ENCODE measurements at regions not wholly inside any gene's neighbourhood (a gene's known extent, or its start where the extent isn't known, plus 50 kb on each side); places are given as distances from the start of the nearest gene placed in this dataset.

DNA sequence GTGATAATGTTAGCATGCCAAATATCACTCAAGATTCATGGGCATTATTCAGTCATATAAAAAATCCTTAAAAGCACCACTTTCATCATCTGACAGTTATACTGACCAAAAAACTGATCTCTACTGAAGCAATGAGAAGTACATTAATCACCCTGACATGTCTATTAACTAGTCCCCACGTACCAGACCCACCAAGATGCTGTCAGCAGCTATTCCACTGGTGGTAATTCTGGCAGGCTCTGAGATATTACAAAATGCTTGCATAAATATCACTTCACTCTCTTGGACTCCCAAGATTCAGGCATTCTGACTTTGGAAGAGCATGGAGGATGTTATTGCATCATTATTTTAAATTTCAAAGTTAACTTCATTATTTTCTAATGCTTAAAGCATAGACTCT is 717.0 kb downstream of the DNAH5 start:
- no peak overlapping the region for H3K18ac ChIP-seq (ENCODE audit: low read length)
- no peak overlapping the region for H2AK5ac ChIP-seq (ENCODE audit: low read length)
- H3K4me3 ChIP-seq (ENCODE audit: low read depth, low read length) = no peak overlapping the region
- H3K27me3 ChIP-seq (ENCODE audit: insufficient read depth, low read length) = no peaks in the 10 kb centered on the region
- no peak overlapping the region for H2BK12ac ChIP-seq (ENCODE audit: low read length)
- no peaks in the 10 kb centered on the region for H3K4me1 ChIP-seq (ENCODE audit: control insufficient read depth in 1 of 2, insufficient read depth in 2 of 2, low read length in 2 of 2)
- no peak overlapping the region for H3K14ac ChIP-seq (ENCODE audit: low read length)
- no peak overlapping the region for H3K4me2 ChIP-seq (ENCODE audit: low read length)
- H3K79me1 ChIP-seq (ENCODE audit: low read length) = no peaks in the 10 kb centered on the region
- DNase-seq = no peak
- no peak overlapping the region for H2BK120ac ChIP-seq (ENCODE audit: insufficient read depth, low read length, poor library complexity)
- H3K9me3 ChIP-seq (ENCODE audit: insufficient read depth, low read depth, low read length) = no peaks in the 10 kb centered on the region
- no peak overlapping the region for H4K91ac ChIP-seq (ENCODE audit: low read depth, low read length)
- H3K79me2 ChIP-seq (ENCODE audit: control insufficient read depth, insufficient read depth, low read length, poor library complexity) = no peaks in the 10 kb centered on the region
- no peak overlapping the region for H2BK5ac ChIP-seq (ENCODE audit: low read depth, low read length, poor library complexity)
- H3K23ac ChIP-seq (ENCODE audit: low read length) = no peak overlapping the region
- H3K27ac ChIP-seq (ENCODE audit: low read depth, low read length) = no peak overlapping the region
- H2AFZ ChIP-seq (ENCODE audit: insufficient read depth, low read length, poor library complexity) = no peak overlapping the region
- H3K36me3 ChIP-seq (ENCODE audit: control insufficient read depth in 1 of 2, insufficient read depth in 2 of 2, low read length in 2 of 2) = no peaks in the 10 kb centered on the region
- H3K4ac ChIP-seq (ENCODE audit: low read depth, low read length) = no peak overlapping the region
- WGBS (ENCODE audit: extremely low coverage, insufficient coverage, insufficient read length) = no CpG with 5 or more reads among the region's 1 CpG
- no peak overlapping the region for H4K8ac ChIP-seq (ENCODE audit: low read depth, low read length)
- H4K12ac ChIP-seq (ENCODE audit: low read depth, low read length) = no peak overlapping the region
- H3K9ac ChIP-seq (ENCODE audit: low read length) = no peak overlapping the region

DNA sequence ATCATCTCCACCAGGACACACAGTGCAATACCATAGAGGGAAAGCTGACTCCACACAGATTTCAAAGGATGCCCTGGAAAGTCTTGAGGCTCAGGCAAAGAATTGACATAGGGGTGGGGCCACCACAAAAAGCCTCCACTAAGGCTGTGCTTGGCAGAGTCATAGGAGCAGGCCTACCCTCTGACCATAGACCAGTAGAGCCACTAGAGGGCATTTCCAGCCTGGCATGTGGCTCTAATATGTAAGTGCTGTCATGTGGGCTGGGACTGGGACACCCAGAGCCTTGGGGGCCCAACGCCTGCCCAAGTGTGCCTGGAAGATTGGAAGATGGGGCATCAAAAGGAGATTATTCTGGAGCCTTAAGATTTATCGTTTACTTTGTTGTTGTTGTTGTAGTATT is 726.0 kb downstream of the DNAH5 start:
- H4K8ac ChIP-seq (ENCODE audit: low read depth, low read length) = no peak overlapping the region
- H2AFZ ChIP-seq (ENCODE audit: insufficient read depth, low read length, poor library complexity) = no peak overlapping the region
- H2BK12ac ChIP-seq (ENCODE audit: low read length) = no peak overlapping the region
- H3K4ac ChIP-seq (ENCODE audit: low read depth, low read length) = no peak overlapping the region
- no peaks in the 10 kb centered on the region for H3K27me3 ChIP-seq (ENCODE audit: insufficient read depth, low read length)
- no peak overlapping the region for H3K18ac ChIP-seq (ENCODE audit: low read length)
- no peak overlapping the region for H2AK5ac ChIP-seq (ENCODE audit: low read length)
- H3K36me3 ChIP-seq (ENCODE audit: control insufficient read depth in 1 of 2, insufficient read depth in 2 of 2, low read length in 2 of 2) = no peaks in the 10 kb centered on the region
- no peak overlapping the region for H2BK5ac ChIP-seq (ENCODE audit: low read depth, low read length, poor library complexity)
- no peak overlapping the region for H3K23ac ChIP-seq (ENCODE audit: low read length)
- WGBS (ENCODE audit: extremely low coverage, insufficient coverage, insufficient read length) = no CpG with 5 or more reads among the region's 2 CpGs
- no peak overlapping the region for H3K9ac ChIP-seq (ENCODE audit: low read length)
- H3K27ac ChIP-seq (ENCODE audit: low read depth, low read length) = no peak overlapping the region
- H4K91ac ChIP-seq (ENCODE audit: low read depth, low read length) = no peak overlapping the region
- no peak overlapping the region for H4K12ac ChIP-seq (ENCODE audit: low read depth, low read length)
- no peak overlapping the region for H3K14ac ChIP-seq (ENCODE audit: low read length)
- no peaks in the 10 kb centered on the region for H3K9me3 ChIP-seq (ENCODE audit: insufficient read depth, low read depth, low read length)
- H3K79me1 ChIP-seq (ENCODE audit: low read length) = no peaks in the 10 kb centered on the region
- H3K4me2 ChIP-seq (ENCODE audit: low read length) = no peak overlapping the region
- H3K79me2 ChIP-seq (ENCODE audit: control insufficient read depth, insufficient read depth, low read length, poor library complexity) = no peaks in the 10 kb centered on the region
- no peaks in the 10 kb centered on the region for H3K4me1 ChIP-seq (ENCODE audit: control insufficient read depth in 1 of 2, insufficient read depth in 2 of 2, low read length in 2 of 2)
- DNase-seq = no peak
- no peak overlapping the region for H2BK120ac ChIP-seq (ENCODE audit: insufficient read depth, low read length, poor library complexity)
- no peak overlapping the region for H3K4me3 ChIP-seq (ENCODE audit: low read depth, low read length)

DNA sequence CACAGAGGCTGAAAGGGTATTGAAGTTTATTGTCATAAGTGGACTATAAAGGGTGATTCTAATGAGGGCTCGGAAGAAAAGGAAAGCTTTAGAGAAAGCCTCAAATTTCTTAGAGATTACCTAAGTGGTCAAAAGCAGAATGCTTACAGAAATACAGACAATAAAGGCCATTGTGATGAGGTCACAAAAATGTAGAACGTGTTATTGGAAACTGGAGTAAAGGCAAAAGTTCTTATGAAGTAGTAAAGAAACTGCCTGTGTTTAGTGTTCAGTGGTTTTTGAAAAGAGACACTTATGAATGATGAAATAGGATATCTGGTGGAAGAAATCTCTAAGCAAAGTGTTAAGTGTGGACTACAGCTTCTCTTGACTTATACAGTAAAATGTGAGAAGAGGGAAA is 726.9 kb downstream of the DNAH5 start:
- no peak overlapping the region for H2AK5ac ChIP-seq (ENCODE audit: low read length)
- no peak overlapping the region for H3K23ac ChIP-seq (ENCODE audit: low read length)
- no peak overlapping the region for H3K4ac ChIP-seq (ENCODE audit: low read depth, low read length)
- DNase-seq = peak in 1 of 2 donors; percentile 2
- H3K36me3 ChIP-seq (ENCODE audit: control insufficient read depth in 1 of 2, insufficient read depth in 2 of 2, low read length in 2 of 2) = no peaks in the 10 kb centered on the region
- H2BK120ac ChIP-seq (ENCODE audit: insufficient read depth, low read length, poor library complexity) = no peak overlapping the region
- H3K9me3 ChIP-seq (ENCODE audit: insufficient read depth, low read depth, low read length) = no peaks in the 10 kb centered on the region
- H3K27ac ChIP-seq (ENCODE audit: low read depth, low read length) = no peak overlapping the region
- H3K4me1 ChIP-seq (ENCODE audit: control insufficient read depth in 1 of 2, insufficient read depth in 2 of 2, low read length in 2 of 2) = no peaks in the 10 kb centered on the region
- no peak overlapping the region for H3K4me3 ChIP-seq (ENCODE audit: low read depth, low read length)
- no peak overlapping the region for H2BK5ac ChIP-seq (ENCODE audit: low read depth, low read length, poor library complexity)
- H2BK12ac ChIP-seq (ENCODE audit: low read length) = no peak overlapping the region
- H3K27me3 ChIP-seq (ENCODE audit: insufficient read depth, low read length) = no peaks in the 10 kb centered on the region
- no peak overlapping the region for H4K8ac ChIP-seq (ENCODE audit: low read depth, low read length)
- no peaks in the 10 kb centered on the region for H3K79me2 ChIP-seq (ENCODE audit: control insufficient read depth, insufficient read depth, low read length, poor library complexity)
- no peak overlapping the region for H3K14ac ChIP-seq (ENCODE audit: low read length)
- no peak overlapping the region for H4K12ac ChIP-seq (ENCODE audit: low read depth, low read length)
- no peak overlapping the region for H4K91ac ChIP-seq (ENCODE audit: low read depth, low read length)
- no peak overlapping the region for H3K9ac ChIP-seq (ENCODE audit: low read length)
- WGBS (ENCODE audit: extremely low coverage, insufficient coverage, insufficient read length) = no CpG with 5 or more reads among the region's 2 CpGs
- H2AFZ ChIP-seq (ENCODE audit: insufficient read depth, low read length, poor library complexity) = no peak overlapping the region
- no peaks in the 10 kb centered on the region for H3K79me1 ChIP-seq (ENCODE audit: low read length)
- no peak overlapping the region for H3K18ac ChIP-seq (ENCODE audit: low read length)
- H3K4me2 ChIP-seq (ENCODE audit: low read length) = no peak overlapping the region

DNA sequence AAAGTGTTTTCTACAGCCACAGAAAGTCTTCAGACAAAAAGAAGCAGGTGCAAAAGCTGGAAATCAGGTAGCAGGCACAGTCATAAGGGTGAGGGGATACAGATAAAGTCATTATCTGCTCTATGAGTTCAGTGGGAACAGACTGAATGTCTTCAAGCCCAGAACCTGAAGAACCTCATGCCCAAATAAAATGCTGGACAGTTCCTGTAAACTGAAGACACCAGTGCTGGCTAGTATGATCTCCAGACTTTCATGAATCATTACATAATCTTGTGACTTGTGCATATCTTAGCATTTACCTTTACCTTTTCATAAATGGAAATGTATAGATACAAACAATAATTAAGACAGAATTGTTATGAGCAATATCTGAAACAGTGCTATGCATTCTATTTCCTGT is 728.7 kb downstream of the DNAH5 start:
- no peak overlapping the region for H2BK5ac ChIP-seq (ENCODE audit: low read depth, low read length, poor library complexity)
- H3K4ac ChIP-seq (ENCODE audit: low read depth, low read length) = no peak overlapping the region
- H3K79me2 ChIP-seq (ENCODE audit: control insufficient read depth, insufficient read depth, low read length, poor library complexity) = no peaks in the 10 kb centered on the region
- H3K79me1 ChIP-seq (ENCODE audit: low read length) = no peaks in the 10 kb centered on the region
- H3K4me1 ChIP-seq (ENCODE audit: control insufficient read depth in 1 of 2, insufficient read depth in 2 of 2, low read length in 2 of 2) = no peaks in the 10 kb centered on the region
- H2AK5ac ChIP-seq (ENCODE audit: low read length) = no peak overlapping the region
- no peak overlapping the region for H2AFZ ChIP-seq (ENCODE audit: insufficient read depth, low read length, poor library complexity)
- no peak overlapping the region for H3K9ac ChIP-seq (ENCODE audit: low read length)
- H3K14ac ChIP-seq (ENCODE audit: low read length) = no peak overlapping the region
- no peak overlapping the region for H4K12ac ChIP-seq (ENCODE audit: low read depth, low read length)
- no peak overlapping the region for H3K4me2 ChIP-seq (ENCODE audit: low read length)
- no peaks in the 10 kb centered on the region for H3K36me3 ChIP-seq (ENCODE audit: control insufficient read depth in 1 of 2, insufficient read depth in 2 of 2, low read length in 2 of 2)
- H3K27ac ChIP-seq (ENCODE audit: low read depth, low read length) = no peak overlapping the region
- no peak overlapping the region for H2BK120ac ChIP-seq (ENCODE audit: insufficient read depth, low read length, poor library complexity)
- DNase-seq = no peak
- H3K4me3 ChIP-seq (ENCODE audit: low read depth, low read length) = no peak overlapping the region
- H2BK12ac ChIP-seq (ENCODE audit: low read length) = no peak overlapping the region
- H3K23ac ChIP-seq (ENCODE audit: low read length) = no peak overlapping the region
- no peaks in the 10 kb centered on the region for H3K27me3 ChIP-seq (ENCODE audit: insufficient read depth, low read length)
- no peaks in the 10 kb centered on the region for H3K9me3 ChIP-seq (ENCODE audit: insufficient read depth, low read depth, low read length)
- H4K91ac ChIP-seq (ENCODE audit: low read depth, low read length) = no peak overlapping the region
- no peak overlapping the region for H3K18ac ChIP-seq (ENCODE audit: low read length)
- H4K8ac ChIP-seq (ENCODE audit: low read depth, low read length) = no peak overlapping the region

DNA sequence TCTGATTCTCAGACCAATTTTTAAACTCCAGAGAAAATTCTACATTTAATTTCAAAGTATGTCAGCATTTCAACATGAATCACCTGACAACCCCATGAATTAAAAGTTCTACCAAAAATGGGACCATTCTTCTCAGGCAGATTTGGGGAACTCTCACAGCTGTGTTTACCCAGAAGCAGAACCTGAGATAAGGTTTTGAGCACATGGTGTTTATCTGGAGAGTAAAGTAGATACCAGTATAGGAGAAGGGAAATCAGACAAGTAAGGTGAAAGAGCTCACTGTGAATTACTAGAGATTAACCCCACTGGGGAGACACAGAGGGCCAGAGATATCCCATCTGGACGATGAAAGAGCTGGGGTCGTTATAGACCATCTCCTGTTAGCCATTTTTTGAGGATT is 729.1 kb downstream of the DNAH5 start:
- Histone ChIP-seq H3K4me2 (ENCODE audit: low read length) (no peak overlapping the region), H3K4me1 (ENCODE audit: control insufficient read depth in 1 of 2, insufficient read depth in 2 of 2, low read length in 2 of 2) (no peaks in the 10 kb centered on the region), H2AK5ac (ENCODE audit: low read length) (no peak overlapping the region), H2BK120ac (ENCODE audit: insufficient read depth, low read length, poor library complexity) (no peak overlapping the region), H3K9ac (ENCODE audit: low read length) (no peak overlapping the region), H4K8ac (ENCODE audit: low read depth, low read length) (no peak overlapping the region), H2BK12ac (ENCODE audit: low read length) (no peak overlapping the region), H3K9me3 (ENCODE audit: insufficient read depth, low read depth, low read length) (no peaks in the 10 kb centered on the region), H3K4me3 (ENCODE audit: low read depth, low read length) (no peak overlapping the region), H2AFZ (ENCODE audit: insufficient read depth, low read length, poor library complexity) (no peak overlapping the region), H3K4ac (ENCODE audit: low read depth, low read length) (no peak overlapping the region), H3K27me3 (ENCODE audit: insufficient read depth, low read length) (no peaks in the 10 kb centered on the region), H3K36me3 (ENCODE audit: control insufficient read depth in 1 of 2, insufficient read depth in 2 of 2, low read length in 2 of 2) (no peaks in the 10 kb centered on the region), H3K79me1 (ENCODE audit: low read length) (no peaks in the 10 kb centered on the region), H3K18ac (ENCODE audit: low read length) (no peak overlapping the region), H3K14ac (ENCODE audit: low read length) (no peak overlapping the region), H4K12ac (ENCODE audit: low read depth, low read length) (no peak overlapping the region), H3K79me2 (ENCODE audit: control insufficient read depth, insufficient read depth, low read length, poor library complexity) (no peaks in the 10 kb centered on the region), H2BK5ac (ENCODE audit: low read depth, low read length, poor library complexity) (no peak overlapping the region), H3K27ac (ENCODE audit: low read depth, low read length) (no peak overlapping the region), H4K91ac (ENCODE audit: low read depth, low read length) (no peak overlapping the region), H3K23ac (ENCODE audit: low read length) (no peak overlapping the region)
- WGBS (ENCODE audit: extremely low coverage, insufficient coverage, insufficient read length) = no CpG with 5 or more reads among the region's 2 CpGs
- no peak for DNase-seq

All from trophoblast cell (in vitro differentiated cells and primary cell).